A673 (cell line): ENCODE measurements at regions not wholly inside any gene's neighbourhood (a gene's known extent, or its start where the extent isn't known, plus 50 kb on each side); places are given as distances from the start of the nearest gene placed in this dataset.

Experiments
- BruUV-seq: library from RNA; stranded (reverse); fragments of 400-500 nt; replicated peaks from 2 replicates; lab custom pipeline; 2021; lab: Mats Ljungman, UMichigan
- CTCF ChIA-PET: fragments of 300-600 bp; sonication (Branson Sonifier 250); formaldehyde crosslinking; loops from one replicate; lab custom pipeline; 2022; ENCODE audit warnings: antibody characterized with exemption; lab: Charles Lee
- POLR2A ChIA-PET: fragments of 300-600 bp; sonication (Branson Sonifier 250); formaldehyde crosslinking; loops from one replicate; lab custom pipeline; 2022; ENCODE audit warnings: antibody characterized with exemption; ENCODE audit not compliant: low non-redundant PET; lab: Charles Lee
- DNase-seq: peaks from one replicate; pipeline ENCODE4 v3.0.0-alpha.2; 2015; ENCODE audit warnings: low spot score
- H3K27ac ChIP-seq: fragments of 200-600 bp; sonication (generic); 2 replicates; pipeline ENCODE4 v1.5.1; 2016; ENCODE audit warnings: mixed run types, low read depth, mild to moderate bottlenecking, mixed read lengths, antibody characterized with exemption, low read length; ENCODE audit not compliant: poor library complexity, severe bottlenecking
- H3K27me3 ChIP-seq: fragments of 200-600 bp; sonication (generic); replicated peaks from 2 replicates; pipeline ENCODE4 v1.6.1; 2017; ENCODE audit warnings: mixed run types, low read depth, mild to moderate bottlenecking, mixed read lengths, antibody characterized with exemption, low read length; ENCODE audit not compliant: insufficient read depth, poor library complexity
- H3K36me3 ChIP-seq: fragments of 200-600 bp; sonication (generic); 2 replicates; pipeline ENCODE4 v1.6.1; 2016; ENCODE audit warnings: mixed run types, mild to moderate bottlenecking, mixed read lengths, antibody characterized with exemption, low read length; ENCODE audit not compliant: insufficient read depth, poor library complexity, severe bottlenecking
- H3K4me1 ChIP-seq: fragments of 200-600 bp; sonication (generic); 2 replicates; pipeline ENCODE4 v1.6.1; 2017; ENCODE audit warnings: mixed run types, mild to moderate bottlenecking, mixed read lengths, antibody characterized with exemption, low read length; ENCODE audit not compliant: insufficient read depth, poor library complexity, severe bottlenecking
- H3K4me3 ChIP-seq: fragments of 200-600 bp; sonication (generic); 2 replicates; pipeline ENCODE4 v1.5.1; 2016; ENCODE audit warnings: low read depth, mixed run types, mild to moderate bottlenecking, mixed read lengths, low read length; ENCODE audit not compliant: poor library complexity, severe bottlenecking
- H3K9me3 ChIP-seq: fragments of 200-600 bp; sonication (generic); 2 replicates; pipeline ENCODE4 v1.6.1; 2016; ENCODE audit warnings: mixed run types, low read depth, mild to moderate bottlenecking, mixed read lengths, antibody characterized with exemption, low read length; ENCODE audit not compliant: poor library complexity, severe bottlenecking
- EZH2 ChIP-seq: fragments of 200-600 bp; sonication (generic); IDR thresholded peaks from 2 replicates; pipeline ENCODE4 v1.6.1; 2017; ENCODE audit warnings: borderline replicate concordance, low read depth, mild to moderate bottlenecking, mixed read lengths, antibody characterized with exemption, low read length; ENCODE audit not compliant: poor library complexity, severe bottlenecking
- intact Hi-C: fragments of 100-400 bp; cut with micrococcal nuclease; formaldehyde crosslinking; loops from one replicate; pipeline ENCODE4 v1.10.0; 2022; ENCODE audit not compliant: unreplicated experiment
- TF ChIP-seq, protein P1 (sequence below): fragments of 300-800, 200-600 bp; sonication (generic); conservative IDR thresholded peaks from 2 replicates; pipeline ENCODE4 v1.5.1; 2017; ENCODE audit warnings: low read depth, mild to moderate bottlenecking, antibody characterized with exemption, low read length, moderate library complexity, mixed read lengths

DNA sequence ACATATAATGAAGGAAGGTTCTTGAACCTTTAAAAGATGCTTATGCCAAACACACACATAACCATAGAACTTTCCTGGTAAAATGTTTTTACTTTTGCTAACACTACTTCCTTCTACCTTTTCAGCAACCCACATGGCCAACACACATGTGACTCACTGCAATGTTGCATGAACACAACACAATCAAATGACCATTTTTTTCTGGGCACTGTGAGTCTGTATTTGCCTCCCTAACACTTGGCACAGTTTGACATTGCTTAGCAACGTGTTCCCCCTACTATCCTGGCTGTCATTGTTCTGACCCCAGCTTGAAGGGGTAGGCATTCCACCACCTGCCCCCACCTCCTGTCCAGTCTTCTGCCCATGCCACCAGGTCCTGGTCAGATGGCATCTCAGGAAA is 169.4 kb upstream of the PRNP start:
- H3K9me3 ChIP-seq = no peaks in the 10 kb centered on the region
- intact Hi-C loops = no loop called here
- no peaks in the 10 kb centered on the region for H3K27me3 ChIP-seq
- TF ChIP-seq, protein P1, sequence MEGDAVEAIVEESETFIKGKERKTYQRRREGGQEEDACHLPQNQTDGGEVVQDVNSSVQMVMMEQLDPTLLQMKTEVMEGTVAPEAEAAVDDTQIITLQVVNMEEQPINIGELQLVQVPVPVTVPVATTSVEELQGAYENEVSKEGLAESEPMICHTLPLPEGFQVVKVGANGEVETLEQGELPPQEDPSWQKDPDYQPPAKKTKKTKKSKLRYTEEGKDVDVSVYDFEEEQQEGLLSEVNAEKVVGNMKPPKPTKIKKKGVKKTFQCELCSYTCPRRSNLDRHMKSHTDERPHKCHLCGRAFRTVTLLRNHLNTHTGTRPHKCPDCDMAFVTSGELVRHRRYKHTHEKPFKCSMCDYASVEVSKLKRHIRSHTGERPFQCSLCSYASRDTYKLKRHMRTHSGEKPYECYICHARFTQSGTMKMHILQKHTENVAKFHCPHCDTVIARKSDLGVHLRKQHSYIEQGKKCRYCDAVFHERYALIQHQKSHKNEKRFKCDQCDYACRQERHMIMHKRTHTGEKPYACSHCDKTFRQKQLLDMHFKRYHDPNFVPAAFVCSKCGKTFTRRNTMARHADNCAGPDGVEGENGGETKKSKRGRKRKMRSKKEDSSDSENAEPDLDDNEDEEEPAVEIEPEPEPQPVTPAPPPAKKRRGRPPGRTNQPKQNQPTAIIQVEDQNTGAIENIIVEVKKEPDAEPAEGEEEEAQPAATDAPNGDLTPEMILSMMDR = no peak
- TF ChIP-seq EZH2 = no peak
- DNase-seq = no peak
- H3K36me3 ChIP-seq = no peaks in the 10 kb centered on the region
- no peak overlapping the region for H3K27ac ChIP-seq
- no TSS peak for BruUV-seq
- CTCF ChIA-PET = no interaction called here
- POLR2A ChIA-PET = no interaction called here
- H3K4me3 ChIP-seq = no peak overlapping the region
- peaks cover 31% of the 10 kb centered on the region for H3K4me1 ChIP-seq

DNA sequence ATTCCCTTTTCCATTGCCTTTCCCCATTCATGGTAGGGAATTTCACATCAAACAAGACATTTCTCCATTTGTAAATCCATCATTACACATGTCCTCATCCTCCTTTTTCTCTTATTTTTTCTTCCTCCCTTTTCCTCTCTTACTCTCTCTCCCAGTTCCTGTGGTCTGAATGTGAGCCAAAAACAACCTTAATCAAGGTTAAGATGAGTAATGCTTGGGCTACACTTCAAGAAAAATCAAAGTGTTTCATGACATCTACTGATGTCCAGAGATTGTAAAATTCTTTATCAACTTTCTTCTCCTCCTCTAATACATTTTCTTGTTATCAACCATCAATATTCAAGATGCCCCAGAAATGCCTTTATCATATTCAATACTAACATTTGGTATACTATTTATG is 172.5 kb upstream of the PRNP start:
- intact Hi-C loops = loop anchor here (5.0 kb wide), 1 partner anchor 59 kb away; no protein-coding TSS in a partner anchor
- TF ChIP-seq EZH2 = no peak
- TF ChIP-seq, protein P1 = no peak
- no peak overlapping the region for H3K27ac ChIP-seq
- POLR2A ChIA-PET = no interaction called here
- no peaks in the 10 kb centered on the region for H3K27me3 ChIP-seq
- peaks cover 5% of the 10 kb centered on the region for H3K9me3 ChIP-seq
- no peak overlapping the region for H3K4me3 ChIP-seq
- no peaks in the 10 kb centered on the region for H3K36me3 ChIP-seq
- no peak for DNase-seq
- CTCF ChIA-PET = no interaction called here
- peaks cover 35% of the 10 kb centered on the region for H3K4me1 ChIP-seq
- BruUV-seq = no TSS peak

DNA sequence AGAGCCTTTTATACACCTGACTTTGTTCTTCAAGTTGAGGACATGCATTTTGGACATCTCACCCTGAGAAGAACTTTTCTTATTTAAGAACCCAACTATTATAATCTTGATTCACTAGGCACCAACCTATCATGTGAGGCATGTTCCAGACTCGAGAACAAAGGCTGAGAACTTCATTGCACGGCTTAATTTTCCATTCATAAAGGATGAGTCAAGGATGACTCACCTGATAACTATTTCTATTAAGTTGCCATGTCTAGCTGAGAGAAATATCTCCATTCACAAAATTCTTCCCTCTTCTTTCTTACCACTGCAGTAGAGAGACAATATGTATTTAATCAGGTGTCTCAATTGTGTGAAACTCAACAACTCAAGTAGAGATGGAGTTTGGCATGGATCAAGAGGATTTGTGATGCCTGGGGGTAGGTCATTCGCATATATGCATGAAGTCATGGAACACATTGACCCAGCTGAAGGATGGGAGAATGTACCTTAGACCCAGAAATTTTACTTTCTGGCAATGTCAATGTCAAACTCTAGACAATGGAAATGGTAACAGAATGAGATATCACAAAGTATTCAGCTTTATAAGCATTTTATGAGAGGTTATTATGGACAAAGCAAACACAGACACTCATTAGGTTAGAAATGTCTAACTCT is 173.2 kb upstream of the PRNP start:
- peaks cover 5% of the 10 kb centered on the region for H3K9me3 ChIP-seq
- no peaks in the 10 kb centered on the region for H3K27me3 ChIP-seq
- CTCF ChIA-PET = no interaction called here
- H3K36me3 ChIP-seq = no peaks in the 10 kb centered on the region
- TF ChIP-seq, protein P1 = no peak
- TF ChIP-seq EZH2 = no peak
- H3K4me3 ChIP-seq = no peak overlapping the region
- intact Hi-C loops = loop anchor here (5.0 kb wide), 1 partner anchor 59 kb away; no protein-coding TSS in a partner anchor
- no TSS peak for BruUV-seq
- peaks cover 35% of the 10 kb centered on the region for H3K4me1 ChIP-seq
- no peak overlapping the region for H3K27ac ChIP-seq
- POLR2A ChIA-PET = no interaction called here
- peak; percentile 86 for DNase-seq
